ENCODE measurements at regions not wholly inside any gene's neighbourhood (a gene's known extent, or its start where the extent isn't known, plus 50 kb on each side); places are given as distances from the start of the nearest gene placed in this dataset.

- DNase-seq (ENCODE audit: low spot score), result no peak
These were observed 137.4 kb upstream of the AKR1E2 start for GRCh38 chr10:4688601-4689000.

- no peak for DNase-seq (ENCODE audit: low spot score)
These were observed 137.8 kb upstream of the AKR1E2 start for GRCh38 chr10:4688168-4688567.

- no peak for DNase-seq (ENCODE audit: low spot score)
These were observed 138.6 kb upstream of the AKR1E2 start for GRCh38 chr10:4687397-4687796.

GRCh38 chr10:4686644-4686996, 139.4 kb upstream of the AKR1E2 start:
- no peak for DNase-seq (ENCODE audit: low spot score)

DNA sequence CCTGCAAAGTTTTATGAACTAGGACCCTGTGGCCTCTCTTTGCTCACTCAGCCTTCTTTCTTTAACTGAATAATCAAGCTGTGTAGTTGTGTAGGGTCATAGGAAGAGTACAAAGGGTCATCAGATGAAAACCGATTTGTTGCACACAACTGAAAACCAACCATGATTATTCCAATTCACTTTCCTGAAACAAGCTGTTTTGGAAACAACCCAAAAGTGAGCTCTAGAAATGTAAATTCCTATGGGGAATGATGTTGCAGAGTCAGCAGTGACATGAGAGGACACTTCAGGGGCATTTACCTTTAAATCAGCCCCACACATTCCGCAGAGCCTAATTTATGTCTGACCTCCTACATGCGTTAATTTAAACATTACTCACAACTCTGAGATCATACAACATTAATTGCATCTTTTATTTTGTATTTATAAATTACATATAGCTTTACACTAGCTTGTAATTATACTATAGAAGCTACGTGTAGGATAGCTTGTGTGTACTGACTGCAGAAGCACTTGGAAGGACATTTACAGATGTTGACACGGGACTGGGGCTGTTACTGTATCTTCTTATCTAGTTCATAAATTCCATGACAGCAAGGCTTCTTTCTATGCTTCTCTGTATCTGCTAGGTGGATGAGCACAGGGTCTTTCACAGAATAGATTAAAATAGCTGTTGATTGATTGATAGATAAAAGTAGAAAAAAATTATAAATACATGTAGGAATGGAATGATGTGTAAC, 139.9 kb upstream of the AKR1E2 start:
- no peak for DNase-seq (ENCODE audit: low spot score)

DNA sequence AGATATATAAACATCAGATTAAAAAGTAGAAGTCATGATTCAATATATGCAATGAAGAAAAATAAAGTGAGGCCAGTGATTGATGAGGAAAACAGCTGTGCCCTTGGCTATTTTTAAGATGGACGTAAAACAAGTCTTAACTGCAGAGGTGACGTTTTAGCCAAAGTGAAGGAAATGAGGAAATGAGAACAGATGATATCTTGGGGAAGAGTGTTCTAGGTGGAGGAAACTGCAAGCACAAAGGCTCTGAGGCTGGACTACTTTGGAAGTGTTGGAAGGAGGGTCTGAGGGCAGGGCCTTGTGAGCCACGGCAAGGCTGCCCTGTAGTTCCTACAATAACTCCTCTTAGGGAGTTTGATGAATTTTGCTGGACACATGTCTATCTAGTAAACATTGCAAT, 140.5 kb upstream of the AKR1E2 start:
- DNase-seq (ENCODE audit: low spot score), result no peak

DNA sequence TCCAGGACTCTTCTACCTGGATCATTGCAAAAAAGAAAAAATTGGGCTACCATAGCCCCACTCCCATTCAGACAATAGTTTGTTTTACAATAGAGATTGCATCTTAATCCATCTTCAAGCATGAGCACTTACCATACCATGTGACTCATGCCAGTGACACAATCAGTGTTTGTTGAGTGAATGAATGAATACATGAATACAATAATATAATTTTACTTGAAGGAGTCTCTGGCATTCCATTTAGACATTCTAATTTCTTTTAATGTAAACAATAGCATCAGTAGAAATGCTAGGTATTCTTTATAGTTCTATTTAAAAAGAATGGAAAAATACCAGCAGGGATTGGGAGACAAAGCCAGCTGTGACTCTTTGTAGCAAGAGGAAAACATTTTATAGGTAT, 141.6 kb upstream of the AKR1E2 start:
- DNase-seq (ENCODE audit: low spot score), result no peak

- DNase-seq (ENCODE audit: low spot score), result no peak
These were observed 142.2 kb upstream of the AKR1E2 start for GRCh38 chr10:4683838-4684237.

GRCh38 chr10:4683137-4683536, 142.9 kb upstream of the AKR1E2 start:
- DNase-seq (ENCODE audit: low spot score), result no peak

DNA sequence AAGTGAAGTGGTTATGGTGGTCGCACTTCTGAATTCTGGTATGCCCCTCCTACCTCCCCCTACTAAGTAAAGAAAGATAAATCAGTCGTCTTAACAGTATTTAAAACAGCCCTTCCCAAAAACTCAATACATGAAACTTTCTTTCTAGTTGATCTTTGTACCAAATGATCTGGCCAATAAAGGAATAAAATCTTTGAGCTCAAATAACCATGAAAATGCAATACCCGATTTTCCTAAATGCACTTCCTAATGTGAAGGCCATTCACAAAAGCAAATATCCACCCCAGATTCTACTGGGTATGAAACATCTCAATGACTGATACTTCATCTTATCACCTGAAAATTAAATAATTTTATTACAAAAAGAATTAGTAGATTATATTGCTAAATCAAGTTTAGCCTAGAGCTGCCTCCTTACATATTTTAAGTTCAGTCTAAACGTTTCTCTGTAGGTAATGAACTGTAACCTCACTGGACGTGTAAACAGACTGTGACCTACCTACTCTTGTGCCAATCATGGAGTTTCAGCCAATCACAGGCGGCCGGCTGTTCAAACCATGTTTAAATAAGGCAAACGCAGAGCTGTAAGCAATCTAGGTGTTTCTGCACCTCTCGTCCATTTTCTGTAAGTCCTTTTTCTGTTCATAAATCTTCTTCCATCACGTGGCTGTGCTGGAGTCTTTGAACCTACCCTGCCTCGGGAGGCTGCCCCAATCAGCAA, 146.9 kb upstream of the AKR1E2 start:
- DNase-seq (ENCODE audit: low spot score), result no peak

- DNase-seq (ENCODE audit: low spot score), result no peak
These were observed 147.7 kb upstream of the AKR1E2 start for GRCh38 chr10:4678023-4678950.

DNA sequence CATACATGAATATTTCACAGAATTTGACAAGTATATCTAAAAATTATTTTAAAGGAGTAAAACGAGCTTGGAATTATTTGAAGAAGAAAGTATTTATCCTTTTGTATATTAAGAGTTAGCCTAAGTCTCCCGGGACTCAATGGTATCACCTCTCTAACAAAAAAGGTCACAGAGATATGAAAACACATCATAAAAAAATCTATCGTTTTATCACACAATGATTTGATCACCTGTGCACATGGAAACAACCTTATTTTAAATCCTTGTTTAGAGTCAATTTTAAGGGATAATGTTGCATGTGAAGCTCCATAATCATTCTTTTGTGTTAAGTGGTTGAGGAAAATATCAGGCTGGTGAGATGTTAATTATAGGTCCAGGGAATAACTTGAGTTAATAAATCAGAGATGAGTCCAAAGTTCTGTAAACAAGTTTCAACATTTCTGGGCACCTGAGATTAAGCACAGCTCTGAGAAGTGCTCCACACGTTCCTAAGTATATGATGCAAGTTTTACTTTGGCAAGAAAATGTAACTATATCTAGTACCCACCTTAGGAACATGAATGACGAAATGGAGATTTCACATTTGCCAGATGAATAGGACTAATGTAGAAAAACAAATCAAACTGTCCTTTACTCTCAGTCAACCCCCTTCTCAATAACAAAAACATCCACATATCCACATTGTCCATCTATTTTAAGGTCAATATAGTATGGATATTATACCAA, 148.5 kb upstream of the AKR1E2 start:
- no peak for DNase-seq (ENCODE audit: low spot score)

DNA sequence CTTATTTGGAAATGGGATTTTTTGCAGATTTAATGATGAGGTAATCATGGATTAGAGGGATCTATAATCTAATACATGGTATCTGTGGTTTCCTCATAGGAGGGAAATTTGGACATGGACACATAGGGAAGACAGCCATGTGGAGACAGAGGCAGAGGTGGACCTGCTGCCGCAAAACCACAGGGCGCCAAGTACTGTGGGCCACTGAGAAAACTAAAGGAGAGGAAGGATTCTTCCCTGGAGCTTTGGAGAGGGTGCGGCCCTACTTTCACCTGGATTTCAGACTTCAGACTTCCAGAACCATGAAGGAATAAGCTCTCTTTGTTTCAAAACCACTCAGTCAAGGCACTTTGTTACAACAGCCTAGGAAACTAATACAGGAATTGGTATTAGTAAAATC, 149.4 kb upstream of the AKR1E2 start:
- DNase-seq (ENCODE audit: low spot score), result no peak

DNA sequence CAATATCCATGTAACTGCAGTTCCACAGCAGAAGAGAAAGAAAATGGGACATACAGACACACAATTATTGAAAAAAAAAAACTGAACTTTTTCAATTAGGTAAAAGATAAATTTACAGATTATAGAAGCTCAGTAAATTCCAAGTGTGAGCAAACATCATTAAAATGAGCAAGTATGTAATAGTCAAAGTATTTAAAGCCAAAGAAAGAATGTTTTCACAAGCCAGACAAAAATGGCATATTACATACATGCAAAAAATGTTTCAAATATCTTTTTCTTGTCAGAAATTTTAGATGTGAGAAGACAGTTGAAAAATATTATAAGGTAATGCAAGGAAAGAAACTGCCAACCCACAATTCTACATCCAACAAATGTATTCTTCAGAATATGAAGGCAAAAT, 150.2 kb upstream of the AKR1E2 start:
- DNase-seq (ENCODE audit: low spot score), result no peak

- DNase-seq (ENCODE audit: low spot score), result no peak
These were observed 152.5 kb upstream of the AKR1E2 start for GRCh38 chr10:4673279-4674040.

DNA sequence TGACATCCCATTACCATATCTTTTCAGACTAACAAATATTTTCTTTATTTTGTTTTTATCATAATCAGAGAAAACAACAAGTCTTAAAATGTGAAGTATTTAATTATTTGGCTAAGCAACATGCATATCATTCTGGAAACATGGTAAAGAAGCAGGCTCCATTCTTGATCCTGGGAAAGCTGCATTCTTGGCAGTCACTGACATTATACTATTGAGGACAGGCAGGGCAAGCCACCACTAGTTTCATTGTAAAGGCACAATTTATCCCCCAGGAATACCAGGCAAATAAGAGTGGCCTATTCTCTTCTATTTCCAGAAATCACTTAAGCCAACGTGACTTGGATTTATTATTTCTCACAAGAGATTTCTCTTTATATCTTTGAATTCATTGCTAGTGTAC, 153.8 kb upstream of the AKR1E2 start:
- no peak for DNase-seq (ENCODE audit: low spot score)

DNA sequence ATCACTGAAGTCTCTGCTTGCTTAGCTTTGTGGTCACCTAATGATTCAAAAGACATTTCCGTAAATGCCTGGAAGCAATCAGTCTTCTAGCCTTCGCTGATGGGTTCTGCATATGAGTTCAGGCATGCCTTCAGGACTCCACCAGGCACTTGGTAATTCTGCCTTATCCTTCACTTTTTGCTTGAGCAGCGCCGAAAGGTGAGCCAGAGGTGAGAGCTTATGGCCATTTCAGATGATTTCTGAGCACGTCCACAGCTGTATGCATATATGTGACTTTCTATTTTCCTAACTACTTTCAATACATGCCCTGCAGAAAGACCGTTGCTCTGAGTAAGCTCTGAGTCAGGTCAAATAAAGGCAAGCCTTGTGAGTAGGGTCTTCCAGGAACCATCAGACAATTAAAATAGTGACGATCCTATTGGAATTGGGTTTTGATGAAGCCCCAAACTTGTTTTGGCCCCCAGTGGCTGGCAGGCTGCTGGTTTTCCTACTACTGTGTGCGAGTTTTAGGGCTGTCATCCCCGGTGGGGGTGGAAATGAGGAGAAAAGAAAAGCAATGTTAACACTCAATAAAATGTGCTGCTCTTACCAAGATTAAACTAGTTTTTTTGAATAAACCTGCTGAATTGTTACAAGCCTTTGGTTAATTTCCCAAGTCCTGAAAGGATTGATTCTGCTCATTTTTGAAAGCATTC, 154.4 kb upstream of the AKR1E2 start:
- no peak for DNase-seq (ENCODE audit: low spot score)

DNA sequence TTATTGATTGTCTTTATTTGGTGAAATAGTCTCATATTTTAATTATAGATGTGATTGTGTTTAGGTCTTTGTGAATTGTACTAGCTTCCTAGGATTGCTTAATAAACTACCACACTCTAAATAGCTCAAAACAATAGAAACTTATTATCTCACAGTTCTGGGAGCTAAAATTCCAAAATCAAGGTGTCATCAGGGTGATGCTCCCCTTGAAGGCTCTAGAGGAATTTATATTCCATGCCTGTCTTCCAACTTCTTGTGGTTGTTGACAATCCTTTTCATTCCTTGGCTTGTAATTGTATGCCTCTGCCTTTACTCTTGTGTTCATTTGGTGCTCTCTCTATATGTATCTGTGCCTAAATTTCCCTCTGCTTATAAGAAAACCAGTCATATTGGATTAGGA, 155.3 kb upstream of the AKR1E2 start:
- DNase-seq (ENCODE audit: low spot score), result no peak

GRCh38 chr10:4669585-4669984, 156.4 kb upstream of the AKR1E2 start:
- DNase-seq (ENCODE audit: low spot score), result no peak

GRCh38 chr10:4663162-4663992, 162.6 kb upstream of the AKR1E2 start:
- no peak for DNase-seq (ENCODE audit: low spot score)

Data from ecto neural progenitor cell (in vitro differentiated cells).